ENCODE measurements at regions not wholly inside any gene's neighbourhood (a gene's known extent, or its start where the extent isn't known, plus 50 kb on each side); places are given as distances from the start of the nearest gene placed in this dataset.

- Histone ChIP-seq H3K9me3 (no peaks in the 10 kb centered on the region), H3K4me3 (replicated peaks in 1 of 3) (no peak overlapping the region), H3K4me1 (peaks cover 0 to 4% of the 10 kb centered on the region in 2 donors), H3K27me3 (no peaks in the 10 kb centered on the region), H3K27ac (no peak overlapping the region), H3K36me3 (no peaks in the 10 kb centered on the region)
- intact Hi-C loops (cut with DNase I), result no loop called here
- WGBS, 2 donors, result 4 to 6% methylated on average over 19 to 21 of the region's 27 CpGs
- no peak for DNase-seq
- TF ChIP-seq POLR2A (IDR thresholded peaks at IDR 0.05) (no peak), CTCF (IDR thresholded peaks at IDR 0.05) (no peak)
These were observed 63.3 kb upstream of the CCDC160 start for GRCh38 chrX:134173541-134174272.

- no peaks in the 10 kb centered on the region for H3K27me3 ChIP-seq
- WGBS, 2 donors, result 47 to 55% methylated on average over 4 of the region's 4 CpGs
These were observed 62.7 kb upstream of the CCDC160 start for GRCh38 chrX:134174273-134174660.

GRCh38 chrX:134174859-134175258 is 62.1 kb upstream of the CCDC160 start:
- TF ChIP-seq CTCF (IDR thresholded peaks at IDR 0.05) (no peak), POLR2A (IDR thresholded peaks at IDR 0.05) (no peak)
- Histone ChIP-seq H3K4me1 (peaks cover 0 to 4% of the 10 kb centered on the region in 2 donors), H3K27ac (no peak overlapping the region), H3K9me3 (no peaks in the 10 kb centered on the region), H3K27me3 (no peaks in the 10 kb centered on the region), H3K36me3 (no peaks in the 10 kb centered on the region), H3K4me3 (replicated peaks in 1 of 3) (no peak overlapping the region)
- intact Hi-C loops (cut with DNase I), result no loop called here
- no peak for DNase-seq
- WGBS, 2 donors, result 76 to 85% methylated on average over 9 of the region's 9 CpGs

More at GRCh38 chrX:134174273-134174660, 62.7 kb upstream of the CCDC160 start:
- Histone ChIP-seq H3K4me1 (peaks cover 0 to 4% of the 10 kb centered on the region in 2 donors), H3K4me3 (replicated peaks in 1 of 3) (no peak overlapping the region), H3K36me3 (no peaks in the 10 kb centered on the region), H3K27ac (no peak overlapping the region), H3K9me3 (no peaks in the 10 kb centered on the region)
- intact Hi-C loops (cut with DNase I), result no loop called here
- TF ChIP-seq POLR2A (IDR thresholded peaks at IDR 0.05) (no peak), CTCF (IDR thresholded peaks at IDR 0.05) (no peak)
- DNase-seq, result no peak

DNA sequence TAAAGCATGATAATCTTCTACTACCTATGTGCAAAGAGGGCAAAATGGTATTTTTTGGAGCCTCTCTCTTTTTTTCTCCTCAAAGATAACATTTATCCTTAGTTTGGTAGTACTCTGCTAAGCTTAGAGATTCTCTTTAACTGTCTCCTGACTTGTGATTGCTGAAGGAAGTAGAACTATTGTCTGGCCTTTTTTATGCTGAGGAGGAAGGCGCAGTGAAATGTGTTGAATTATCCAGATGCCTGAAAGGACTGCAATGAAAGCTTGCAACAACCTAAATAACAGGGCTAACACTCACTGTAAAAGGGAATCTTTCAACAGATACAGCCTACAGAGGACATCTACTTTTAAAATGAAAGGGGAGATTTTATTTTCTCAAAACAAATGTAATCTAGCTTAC is 59.5 kb upstream of the CCDC160 start:
- WGBS, 2 donors, result 92 to 95% methylated on average over 1 of the region's 1 CpG
- peaks cover 0 to 4% of the 10 kb centered on the region in 2 donors for H3K4me1 ChIP-seq
- no peaks in the 10 kb centered on the region for H3K36me3 ChIP-seq
- no peak for DNase-seq
- TF ChIP-seq POLR2A (IDR thresholded peaks at IDR 0.05) (no peak), CTCF (IDR thresholded peaks at IDR 0.05) (no peak)
- no peaks in the 10 kb centered on the region for H3K9me3 ChIP-seq
- intact Hi-C loops (cut with DNase I), result no loop called here
- H3K27ac ChIP-seq, result no peak overlapping the region
- peaks cover 3% of the 10 kb centered on the region for H3K27me3 ChIP-seq
- no peak overlapping the region for H3K4me3 ChIP-seq (replicated peaks in 1 of 3)

DNA sequence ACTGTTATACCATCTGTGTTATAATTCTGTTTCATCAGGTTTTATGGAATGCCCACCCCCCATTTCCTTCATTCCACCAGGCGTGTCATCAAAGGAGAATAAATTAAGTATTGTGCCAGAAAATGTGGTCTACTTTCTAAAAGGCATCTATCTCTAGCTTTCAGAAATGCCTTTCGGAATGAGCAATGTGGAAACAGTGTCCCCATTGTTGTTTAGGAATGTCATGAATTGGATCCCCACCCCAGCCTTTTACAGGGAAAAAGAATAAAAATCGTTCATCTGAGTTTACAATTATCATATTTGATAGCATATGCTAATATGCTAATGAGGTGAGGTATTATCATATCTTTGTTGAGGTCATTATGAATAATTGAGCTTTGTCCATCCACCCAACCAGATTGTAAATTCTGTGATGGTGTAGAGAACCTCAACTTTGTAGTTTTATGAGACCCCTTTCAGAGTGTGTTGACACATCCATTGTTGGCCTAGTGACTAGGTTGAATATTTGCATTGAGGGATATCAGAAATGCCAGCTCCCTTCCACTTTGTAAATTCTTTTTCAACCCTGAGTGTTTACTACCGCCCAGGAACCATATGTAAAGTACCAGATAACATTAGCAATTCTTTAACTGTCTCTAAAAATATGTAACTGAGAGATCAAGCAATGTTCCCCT is 56.2 kb upstream of the CCDC160 start:
- peaks cover 3% of the 10 kb centered on the region for H3K27me3 ChIP-seq
- intact Hi-C loops (cut with DNase I), result no loop called here
- 74 to 75% methylated on average over 4 of the region's 4 CpGs for WGBS, 2 donors
- H3K36me3 ChIP-seq, result no peaks in the 10 kb centered on the region
- no peak for DNase-seq
- TF ChIP-seq CTCF (IDR thresholded peaks at IDR 0.05), result no peak
- no peak for TF ChIP-seq POLR2A (IDR thresholded peaks at IDR 0.05)
- no peak overlapping the region for H3K4me3 ChIP-seq (replicated peaks in 1 of 3)
- H3K27ac ChIP-seq, result no peak overlapping the region
- H3K9me3 ChIP-seq, result no peaks in the 10 kb centered on the region
- H3K4me1 ChIP-seq, result no peaks in the 10 kb centered on the region

Measured in thyroid gland (tissue), 4 donors.